ENCODE measurements at regions not wholly inside any gene's neighbourhood (a gene's known extent, or its start where the extent isn't known, plus 50 kb on each side); places are given as distances from the start of the nearest gene placed in this dataset.
A peak's percentile ranks its signal among the peaks of the same experiment; 100 is the strongest.

GRCh38 chr3:64341296-64341695, 116.0 kb upstream of the PRICKLE2 start:
- DNase-seq = no peak
- intact Hi-C loops (cut with DNase I) = no loop called here

- DNase-seq = no peak
- intact Hi-C loops (cut with DNase I) = no loop called here
Measured at GRCh38 chr3:64340641-64341101, 115.4 kb upstream of the PRICKLE2 start.

DNA sequence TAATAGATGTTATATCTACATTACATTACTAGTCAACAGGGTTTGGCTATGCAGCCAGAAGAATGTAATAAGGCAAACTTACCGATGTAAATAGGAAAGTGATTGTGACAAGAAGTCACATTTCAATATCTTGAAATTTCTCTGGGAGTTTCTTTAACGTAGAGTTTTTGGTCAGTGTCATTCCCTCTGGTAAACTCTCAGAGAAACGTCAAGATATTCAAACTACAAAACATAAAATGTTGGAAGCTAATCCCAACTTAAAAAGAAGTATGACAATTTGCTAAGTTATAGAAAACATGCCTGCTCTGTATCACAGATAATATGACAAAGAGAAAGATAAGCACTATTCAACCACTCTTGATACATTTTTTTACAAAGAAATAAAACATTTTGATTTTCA, 111.2 kb upstream of the PRICKLE2 start:
- intact Hi-C loops (cut with DNase I) = no loop called here
- no peak for DNase-seq

DNA sequence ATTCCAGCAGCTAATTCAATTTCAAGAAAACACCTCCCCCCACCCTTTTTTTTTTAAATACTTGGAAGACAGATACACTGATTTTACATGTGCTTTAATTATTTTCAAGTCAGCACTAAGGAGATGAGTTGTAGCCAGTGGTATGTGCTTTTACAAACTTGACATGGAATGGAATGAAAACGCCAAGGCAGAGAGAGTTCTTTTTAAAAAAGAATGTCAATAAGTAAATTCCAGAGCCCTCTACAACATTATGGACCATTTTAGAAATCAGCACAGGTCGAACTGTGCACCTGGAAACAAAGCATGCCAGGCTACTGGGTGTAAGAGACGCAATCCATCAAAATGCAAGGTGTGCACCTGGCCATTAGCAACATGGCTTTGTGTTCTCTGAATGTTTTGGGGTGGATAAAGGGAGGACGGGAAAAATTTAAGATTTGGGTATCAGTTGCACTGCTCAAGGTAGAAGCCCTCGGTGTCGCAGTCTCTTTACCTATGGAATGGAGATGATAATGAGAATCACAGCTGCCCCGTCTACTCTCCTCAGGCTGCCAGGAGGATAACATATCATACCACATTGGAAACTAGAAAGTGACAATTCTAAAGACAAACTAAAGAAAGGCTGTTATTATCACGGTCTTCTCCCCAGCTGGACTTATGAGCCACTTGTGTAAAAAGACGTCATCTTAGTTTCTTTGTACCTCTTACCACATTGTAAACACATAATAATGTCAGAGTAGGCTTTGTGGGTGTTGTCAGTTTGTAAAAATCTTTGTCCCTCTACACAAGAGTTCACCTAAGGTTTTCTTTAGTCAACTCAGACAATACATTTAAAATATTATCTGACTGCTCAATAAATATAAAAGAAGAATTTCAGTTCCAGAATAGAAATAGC, 107.4 kb upstream of the PRICKLE2 start:
- intact Hi-C loops (cut with DNase I) = no loop called here
- DNase-seq = no peak

DNA sequence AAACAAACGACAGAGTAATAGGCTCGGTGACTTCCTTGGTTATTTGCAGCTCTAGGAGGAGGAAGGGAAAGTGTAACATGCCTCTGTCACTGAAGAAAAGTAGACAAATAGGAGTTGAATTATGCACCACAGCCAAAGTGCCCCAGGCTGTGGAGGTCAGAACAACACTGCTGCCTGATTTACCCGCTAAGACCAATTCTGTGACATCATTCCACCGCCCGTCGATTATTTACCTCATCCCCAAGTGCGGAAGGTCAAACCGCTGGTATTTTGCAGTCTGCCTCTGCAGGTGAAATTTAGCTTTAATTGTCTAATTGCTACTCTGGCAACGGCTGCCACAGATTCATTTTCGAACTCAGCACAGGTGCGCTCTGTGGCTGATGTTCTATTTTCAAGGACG, 106.3 kb upstream of the PRICKLE2 start:
- intact Hi-C loops (cut with DNase I) = no loop called here

DNA sequence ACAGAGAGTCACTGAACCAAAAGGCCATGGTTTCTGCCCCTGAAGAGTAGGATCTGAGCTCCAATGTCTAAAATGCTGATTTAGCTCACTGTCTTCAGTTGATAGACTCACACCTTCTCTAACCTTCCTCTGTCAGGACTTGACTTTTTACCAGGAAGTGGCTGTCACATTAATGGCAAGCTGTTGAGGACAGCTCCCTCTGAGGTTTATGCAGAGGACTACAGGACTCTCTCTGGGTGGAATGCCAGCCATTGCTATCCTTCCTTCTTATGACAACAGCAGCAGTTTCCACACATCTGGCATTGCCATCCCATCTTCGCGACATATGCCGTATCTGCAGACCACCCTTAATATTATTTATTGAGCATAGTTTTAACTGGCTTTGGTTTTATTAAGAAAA, 103.8 kb upstream of the PRICKLE2 start:
- DNase-seq = no peak
- intact Hi-C loops (cut with DNase I) = no loop called here

More for the DNA sequence above, 106.3 kb upstream of the PRICKLE2 start:
- DNase-seq = no peak

GRCh38 chr3:64327100-64327804, 102.0 kb upstream of the PRICKLE2 start:
- intact Hi-C loops (cut with DNase I) = no loop called here
- DNase-seq = no peak

DNA sequence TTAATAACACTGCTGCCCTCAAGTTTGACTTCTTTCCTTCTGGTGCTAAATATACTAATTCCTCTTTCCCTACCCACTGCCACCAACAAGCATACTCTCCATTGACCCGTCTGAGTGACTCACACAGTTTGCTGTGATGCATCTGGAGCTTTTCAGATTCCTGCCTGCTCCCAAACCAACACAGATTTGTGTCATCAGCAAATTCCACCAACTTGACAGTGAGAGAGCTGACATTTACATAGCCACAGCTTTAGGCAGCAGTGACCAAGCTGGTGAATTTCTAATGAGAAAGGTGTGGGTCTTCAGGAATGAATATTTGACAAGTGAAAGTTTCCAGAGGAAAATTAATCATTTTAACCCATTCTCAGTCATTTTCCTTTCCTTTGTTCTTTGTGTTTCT, 96.5 kb upstream of the PRICKLE2 start:
- intact Hi-C loops (cut with DNase I) = no loop called here
- no peak for DNase-seq

GRCh38 chr3:64319391-64319790, 94.1 kb upstream of the PRICKLE2 start:
- no peak for DNase-seq
- intact Hi-C loops (cut with DNase I) = no loop called here

DNA sequence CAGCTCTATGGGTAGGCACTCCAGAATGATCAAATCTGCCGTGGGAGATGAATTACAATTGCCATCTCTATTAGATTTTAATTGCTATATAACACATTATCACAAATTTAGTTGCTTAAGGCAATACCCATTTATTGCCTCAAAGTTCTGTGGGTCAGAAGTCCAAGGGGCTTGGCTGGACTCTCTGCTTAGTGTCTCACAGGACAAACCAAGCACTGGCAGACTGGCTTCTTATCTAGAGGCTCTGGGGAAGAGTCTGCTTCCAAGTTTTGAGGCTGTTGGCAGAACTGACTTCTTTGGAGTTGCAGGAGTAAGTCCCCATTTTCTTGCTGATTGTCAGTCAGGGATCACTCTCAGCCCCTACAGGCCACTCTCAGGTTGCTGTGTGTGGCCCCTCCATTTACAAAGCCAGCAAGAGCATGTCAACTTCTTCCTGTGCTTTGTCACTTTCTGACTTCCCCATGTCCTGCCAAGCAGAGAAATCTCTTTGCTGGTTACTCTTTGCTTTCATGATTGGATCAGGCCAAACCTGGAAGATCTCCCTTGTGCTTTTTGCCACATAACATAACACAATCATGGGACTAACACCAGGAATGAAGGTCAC, 93.5 kb upstream of the PRICKLE2 start:
- intact Hi-C loops (cut with DNase I) = no loop called here
- no peak for DNase-seq

GRCh38 chr3:64318001-64318400, 92.7 kb upstream of the PRICKLE2 start:
- intact Hi-C loops (cut with DNase I) = no loop called here
- no peak for DNase-seq

DNA sequence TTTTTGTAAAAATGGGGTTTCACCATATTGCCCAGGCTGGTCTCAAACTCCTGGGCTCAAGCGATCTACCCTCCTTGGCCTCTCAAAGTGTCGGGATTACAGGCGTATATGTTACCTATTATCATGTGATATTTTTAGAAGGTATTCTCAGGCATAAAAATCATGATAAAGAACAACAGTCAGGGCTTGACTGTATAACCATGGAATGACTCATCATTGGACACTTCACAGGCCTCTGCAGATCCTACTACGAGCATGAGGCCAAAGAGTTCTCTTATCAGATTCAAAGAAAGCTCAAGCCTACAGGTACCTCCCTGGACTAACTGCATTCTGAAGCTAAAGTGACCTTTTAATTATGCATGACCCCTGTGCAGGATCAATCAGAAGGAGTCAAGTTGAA, 91.7 kb upstream of the PRICKLE2 start:
- intact Hi-C loops (cut with DNase I) = no loop called here
- no peak for DNase-seq

DNA sequence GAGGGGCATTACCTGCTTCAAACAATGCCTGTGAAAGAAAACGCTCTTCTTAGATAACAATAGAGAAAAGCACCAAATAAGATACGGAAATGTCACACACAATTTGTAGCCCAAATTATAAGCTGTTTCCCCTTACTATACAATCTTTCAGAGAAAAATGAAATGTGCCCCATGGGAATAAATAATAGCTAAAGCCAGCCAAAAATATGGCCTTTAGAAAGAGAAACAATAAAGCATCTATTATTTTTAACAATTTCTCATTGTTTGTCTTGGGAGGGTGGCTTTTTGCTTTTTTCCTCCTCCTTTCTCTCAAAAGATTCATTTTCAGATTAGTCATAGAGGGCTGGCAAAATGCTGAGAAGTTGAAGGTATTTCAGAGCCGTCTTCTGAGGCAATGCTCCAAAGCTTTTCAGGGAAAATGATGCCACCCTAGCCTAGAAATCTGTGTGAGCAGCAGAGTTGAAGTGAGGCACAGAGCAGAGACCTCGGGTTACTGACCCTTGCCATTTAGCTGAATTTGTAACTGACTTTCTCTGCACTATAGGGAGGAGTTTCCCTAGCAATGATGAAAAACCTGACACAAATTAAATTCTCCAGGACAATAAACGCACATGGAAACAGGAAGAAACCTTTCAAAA, 86.3 kb upstream of the PRICKLE2 start:
- intact Hi-C loops (cut with DNase I) = no loop called here
- DNase-seq = peak in 13 of 42 donors; percentile 4 to 63 (median 17)

DNA sequence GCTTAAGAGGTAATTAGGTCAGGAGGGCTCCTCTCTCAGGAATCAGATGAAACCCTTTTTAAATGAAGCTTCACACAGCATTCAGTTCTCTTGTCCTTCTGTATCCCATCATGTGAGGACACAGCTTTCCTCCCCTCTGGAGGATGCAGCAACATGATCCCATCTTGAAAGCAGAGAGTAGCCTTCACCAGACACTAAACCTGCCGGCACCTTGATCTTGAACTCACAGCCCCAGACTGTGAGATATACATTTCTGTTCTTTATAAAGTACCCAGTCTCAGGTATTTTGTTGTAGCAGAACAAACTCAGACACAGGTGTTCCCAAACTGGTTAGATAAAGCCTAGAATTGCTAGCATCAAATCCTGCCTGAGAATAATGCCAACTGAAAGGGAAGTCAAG, 83.7 kb upstream of the PRICKLE2 start:
- no peak for DNase-seq
- intact Hi-C loops (cut with DNase I) = no loop called here

DNA sequence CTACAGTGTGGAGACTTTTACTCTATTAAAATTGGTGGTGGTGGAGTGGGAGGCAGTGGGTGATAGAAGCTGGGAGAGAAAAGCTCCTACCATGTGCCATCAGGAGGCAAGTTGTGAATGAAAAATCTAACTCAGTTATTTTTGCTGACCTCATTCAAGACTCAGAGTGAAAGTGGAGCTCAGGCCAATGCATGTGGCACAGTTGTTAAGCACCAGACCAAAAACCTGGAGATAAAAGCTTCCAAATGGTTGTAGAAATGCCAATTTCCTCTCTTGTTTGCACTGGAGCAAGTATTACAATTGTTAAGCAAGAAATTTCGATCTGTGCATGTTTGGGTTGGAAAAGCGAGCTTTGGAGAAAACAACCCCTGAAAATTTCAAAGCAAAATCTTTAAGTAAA, 81.5 kb upstream of the PRICKLE2 start:
- DNase-seq = no peak
- intact Hi-C loops (cut with DNase I) = no loop called here

DNA sequence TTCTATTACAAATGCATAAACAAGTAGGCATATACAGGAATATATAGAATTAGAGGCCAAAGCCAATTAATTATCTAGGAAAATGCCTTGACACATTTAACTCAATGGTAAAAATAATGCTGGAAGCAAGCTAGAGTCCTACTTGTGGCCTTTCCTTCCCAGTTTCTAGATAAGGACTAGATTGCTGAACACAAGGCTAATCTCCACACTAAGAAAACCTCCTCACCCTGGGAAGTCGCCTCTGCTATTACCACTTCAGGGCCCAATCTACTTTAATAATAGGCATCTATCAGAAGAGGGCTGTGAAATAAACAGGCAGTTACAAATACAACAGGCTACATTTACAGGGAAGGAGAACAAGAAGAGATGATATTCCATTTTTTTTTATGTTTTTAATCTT, 80.5 kb upstream of the PRICKLE2 start:
- DNase-seq = no peak
- intact Hi-C loops (cut with DNase I) = no loop called here

DNA sequence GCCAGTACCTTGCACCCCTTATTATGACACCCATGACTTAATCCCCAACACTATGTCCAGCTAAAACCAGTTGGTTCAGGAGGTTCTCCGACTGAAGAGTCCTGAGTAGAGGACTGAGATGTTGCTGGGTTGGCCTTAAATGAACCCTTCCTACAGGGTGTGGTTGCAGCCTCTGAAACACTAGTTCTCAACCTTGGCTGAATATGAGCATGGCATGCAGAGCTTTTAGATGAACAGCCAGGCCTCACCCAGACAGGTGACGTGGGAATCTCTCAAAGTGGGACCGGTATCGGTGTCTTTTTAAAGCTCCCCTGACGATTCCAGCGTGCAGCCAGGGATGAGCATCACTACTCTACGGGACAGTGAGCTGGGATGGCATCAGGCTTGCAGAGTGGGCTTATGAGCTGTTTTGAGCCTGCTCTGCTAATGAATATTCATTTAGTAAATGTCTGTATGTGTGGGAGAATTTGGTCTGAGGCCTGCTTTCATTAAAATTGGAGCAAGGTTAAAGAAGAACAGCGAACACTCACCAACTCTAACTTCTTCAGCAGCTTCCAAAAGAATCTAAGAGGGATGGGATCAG, 79.7 kb upstream of the PRICKLE2 start:
- no peak for DNase-seq
- intact Hi-C loops (cut with DNase I) = no loop called here

DNA sequence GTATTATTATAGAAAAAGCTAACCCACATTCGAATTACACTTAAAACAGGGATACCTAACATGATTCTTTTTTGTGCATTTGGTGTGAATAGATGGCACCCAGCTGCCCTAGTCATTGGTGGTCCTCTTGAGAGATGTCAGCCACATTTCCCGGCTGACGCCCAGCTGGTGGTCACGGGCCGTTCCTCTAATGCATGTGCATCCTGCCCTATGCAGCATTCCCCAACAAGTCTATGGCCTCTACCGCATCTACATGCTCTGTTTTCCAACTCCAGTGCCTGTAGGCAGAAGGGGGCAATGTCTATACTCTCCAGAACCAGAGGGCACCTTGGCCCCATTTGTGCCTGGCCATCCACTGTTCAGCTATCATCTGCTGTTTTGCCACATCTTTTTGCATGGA, 78.6 kb upstream of the PRICKLE2 start:
- intact Hi-C loops (cut with DNase I) = no loop called here
- no peak for DNase-seq

GRCh38 chr3:64303401-64303800, 78.1 kb upstream of the PRICKLE2 start:
- intact Hi-C loops (cut with DNase I) = no loop called here

More at GRCh38 chr3:64303401-64303800, 78.1 kb upstream of the PRICKLE2 start:
- no peak for DNase-seq
